MCF 10A (cell line): ENCODE measurements at regions not wholly inside any gene's neighbourhood (a gene's known extent, or its start where the extent isn't known, plus 50 kb on each side); places are given as distances from the start of the nearest gene placed in this dataset.

Experiments used
- BruUV-seq: library from RNA; stranded (reverse); fragments of 400-500 nt; replicated peaks from 2 replicates; lab custom pipeline; 2021; lab: Mats Ljungman, UMichigan
- CTCF ChIA-PET: fragments of 300-600 bp; sonication (Branson Sonifier 250); formaldehyde crosslinking; extraction: SDS; loops from one replicate; lab custom pipeline; 2021; ENCODE audit warnings: antibody characterized with exemption, inconsistent platforms; lab: Yijun Ruan, JAX
- POLR2A ChIA-PET: fragments of 300-600, 350-650 bp; sonication (Branson Sonifier 250); formaldehyde crosslinking; extraction: SDS; loops from one replicate; lab custom pipeline; 2020; ENCODE audit warnings: antibody characterized with exemption, inconsistent platforms; lab: Yijun Ruan, JAX
- DNase-seq: peaks from one replicate; pipeline ENCODE4 v3.0.0-alpha.2; 2018; ENCODE audit not compliant: unreplicated experiment
- H3K27ac Mint-ChIP-seq: one replicate; pipeline ENCODE4 v1.8.0; 2022; ENCODE audit warnings: mild to moderate bottlenecking, low read depth, mixed read lengths; ENCODE audit not compliant: unreplicated experiment
- H3K27me3 Mint-ChIP-seq: one replicate; pipeline ENCODE4 v1.8.0; 2022; ENCODE audit warnings: mixed read lengths; ENCODE audit not compliant: insufficient read depth, unreplicated experiment
- H3K36me3 Mint-ChIP-seq: one replicate; pipeline ENCODE4 v1.8.0; 2022; ENCODE audit warnings: mild to moderate bottlenecking, moderate library complexity, mixed read lengths; ENCODE audit not compliant: insufficient read depth, unreplicated experiment
- H3K4me1 Mint-ChIP-seq: one replicate; pipeline ENCODE4 v1.8.0; 2022; ENCODE audit warnings: mixed read lengths; ENCODE audit not compliant: insufficient read depth, unreplicated experiment
- H3K4me3 Mint-ChIP-seq: one replicate; pipeline ENCODE4 v1.8.0; 2022; ENCODE audit warnings: mild to moderate bottlenecking, moderate library complexity, mixed read lengths; ENCODE audit not compliant: unreplicated experiment
- H3K9me3 Mint-ChIP-seq: one replicate; pipeline ENCODE4 v1.8.0; 2022; ENCODE audit warnings: mixed read lengths; ENCODE audit not compliant: unreplicated experiment
- CTCF ChIP-seq: fragments of 200-600 bp; IDR thresholded peaks from one replicate; pipeline ENCODE4 v1.8.0; 2022; ENCODE audit warnings: antibody characterized with exemption, mild to moderate bottlenecking; ENCODE audit not compliant: unreplicated experiment
- intact Hi-C: fragments of 100-400 bp; cut with micrococcal nuclease; formaldehyde crosslinking; loops from 2 replicates; pipeline ENCODE4 v1.14.1; 2022

- peak overlapping the region; percentile 50 for H3K27ac Mint-ChIP-seq
- CTCF ChIA-PET, result interaction anchor here (0.5 to 1.6 kb wide), 2 partner anchors 57 to 448 kb away, joined by 3 read pairs; no protein-coding TSS in a partner anchor
- peaks cover 23% of the 10 kb centered on the region for H3K4me1 Mint-ChIP-seq
- no peaks in the 10 kb centered on the region for H3K27me3 Mint-ChIP-seq
- no peak overlapping the region for H3K4me3 Mint-ChIP-seq
- peak; percentile 76 for DNase-seq
- peaks cover 7% of the 10 kb centered on the region for H3K36me3 Mint-ChIP-seq
- no TSS peak for BruUV-seq
- intact Hi-C loops, result no loop called here
- POLR2A ChIA-PET, result interaction anchor here (0.8 to 1.3 kb wide), 5 partner anchors 9 to 24 kb away, joined by 3 to 4 read pairs (median 4); no protein-coding TSS in a partner anchor
- TF ChIP-seq CTCF, result no peak
- H3K9me3 Mint-ChIP-seq, result peaks cover 5% of the 10 kb centered on the region
Observed at GRCh38 chr9:14018081-14018480, 295.9 kb downstream of the NFIB start.

- POLR2A ChIA-PET, result no interaction called here
- no TSS peak for BruUV-seq
- Mint-ChIP-seq H3K9me3 (peaks cover 5% of the 10 kb centered on the region), H3K4me1 (peaks cover 7% of the 10 kb centered on the region), H3K4me3 (no peak overlapping the region), H3K36me3 (peaks cover 7% of the 10 kb centered on the region), H3K27ac (no peak overlapping the region), H3K27me3 (no peaks in the 10 kb centered on the region)
- DNase-seq, result no peak
- intact Hi-C loops, result no loop called here
- CTCF ChIA-PET, result interaction anchor here (0.6 kb wide), 1 partner anchor 68 kb away, joined by 4 read pairs; no protein-coding TSS in a partner anchor
- TF ChIP-seq CTCF, result no peak
Observed at GRCh38 chr9:14014744-14015143, 299.2 kb downstream of the NFIB start.

- TF ChIP-seq CTCF, result no peak
- ChIA-PET CTCF (no interaction called here), POLR2A (no interaction called here)
- Mint-ChIP-seq H3K4me1 (peaks cover 7% of the 10 kb centered on the region), H3K36me3 (peaks cover 7% of the 10 kb centered on the region), H3K9me3 (peaks cover 5% of the 10 kb centered on the region), H3K27me3 (no peaks in the 10 kb centered on the region), H3K4me3 (no peak overlapping the region), H3K27ac (no peak overlapping the region)
- no TSS peak for BruUV-seq
- no peak for DNase-seq
- intact Hi-C loops, result no loop called here
Observed at GRCh38 chr9:14014218-14014617, 299.7 kb downstream of the NFIB start.

- Mint-ChIP-seq H3K4me3 (no peak overlapping the region), H3K36me3 (peaks cover 7% of the 10 kb centered on the region), H3K4me1 (no peaks in the 10 kb centered on the region), H3K9me3 (peaks cover 5% of the 10 kb centered on the region), H3K27me3 (no peaks in the 10 kb centered on the region), H3K27ac (no peak overlapping the region)
- no peak for DNase-seq
- intact Hi-C loops, result no loop called here
- TF ChIP-seq CTCF, result no peak
- CTCF ChIA-PET, result interaction anchor here (0.5 to 1.2 kb wide), 2 partner anchors 31 to 315 kb away, joined by 3 read pairs; no protein-coding TSS in a partner anchor
- POLR2A ChIA-PET, result interaction anchor here (1.3 kb wide), 1 partner anchor 20 kb away, joined by 3 read pairs; no protein-coding TSS in a partner anchor
- no TSS peak for BruUV-seq
Observed at GRCh38 chr9:14011799-14012560, 302.0 kb downstream of the NFIB start.
